ENCODE measurements at regions not wholly inside any gene's neighbourhood (a gene's known extent, or its start where the extent isn't known, plus 50 kb on each side); places are given as distances from the start of the nearest gene placed in this dataset.

DNA sequence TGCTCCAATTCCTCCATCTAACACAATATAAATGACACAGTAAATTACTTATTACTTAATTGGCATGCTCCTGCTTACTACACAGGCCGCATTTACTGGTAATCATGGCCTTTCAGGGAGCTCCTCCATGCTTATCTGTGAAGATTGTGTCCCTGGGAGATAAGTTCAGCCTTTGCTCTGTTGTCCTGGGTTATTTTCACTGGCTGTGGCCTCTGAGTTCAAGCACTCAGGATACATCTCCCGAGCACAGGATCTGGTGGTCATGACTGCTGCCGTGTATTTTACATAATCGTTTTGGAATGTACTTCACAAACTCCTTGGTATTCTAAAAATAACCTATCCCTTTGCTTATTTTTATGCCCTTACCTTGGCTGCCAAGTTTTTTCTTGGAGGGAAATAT is 215.7 kb downstream of the ICE1 start:
- peak; percentile 57 for DNase-seq (ENCODE audit: low spot score)

DNA sequence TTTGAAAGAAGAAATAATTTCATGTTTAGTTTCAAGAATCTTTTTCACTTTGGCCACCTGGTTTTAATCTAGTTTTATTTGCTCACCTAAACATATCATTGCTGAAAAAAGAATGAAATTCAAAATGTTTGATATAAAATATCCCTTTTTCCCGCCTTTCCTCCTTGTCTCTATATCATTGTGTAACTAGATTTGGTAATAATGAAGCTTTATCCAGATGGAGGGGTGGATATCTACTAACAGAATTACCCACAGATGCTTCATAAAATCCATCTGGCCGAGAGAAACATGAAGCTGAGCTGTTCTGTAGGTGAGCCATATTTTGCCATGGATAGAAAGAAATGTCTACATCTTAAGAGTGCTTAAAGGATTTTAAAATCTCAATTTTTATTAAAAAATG is 214.7 kb downstream of the ICE1 start:
- no peak for DNase-seq (ENCODE audit: low spot score)

DNA sequence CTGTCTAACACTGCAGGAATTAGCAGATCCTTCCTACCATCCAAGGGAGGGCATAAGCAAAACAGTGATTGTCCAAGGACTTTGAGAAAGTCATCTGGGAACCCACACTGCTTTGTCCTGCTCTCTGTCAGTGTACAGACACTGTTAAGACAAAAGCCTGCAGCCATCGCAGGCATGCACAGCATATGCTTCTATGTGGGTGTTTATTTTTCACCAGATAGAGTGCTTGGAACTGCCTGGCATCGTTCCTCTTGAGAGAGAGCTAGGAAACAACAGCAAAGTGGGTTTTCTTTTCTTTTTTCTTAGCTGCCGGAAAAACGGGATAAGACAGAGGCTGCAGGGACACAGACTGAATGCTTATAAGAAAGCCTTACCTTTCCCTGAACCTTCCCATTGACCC is 212.3 kb downstream of the ICE1 start:
- no peak for DNase-seq (ENCODE audit: low spot score)

DNA sequence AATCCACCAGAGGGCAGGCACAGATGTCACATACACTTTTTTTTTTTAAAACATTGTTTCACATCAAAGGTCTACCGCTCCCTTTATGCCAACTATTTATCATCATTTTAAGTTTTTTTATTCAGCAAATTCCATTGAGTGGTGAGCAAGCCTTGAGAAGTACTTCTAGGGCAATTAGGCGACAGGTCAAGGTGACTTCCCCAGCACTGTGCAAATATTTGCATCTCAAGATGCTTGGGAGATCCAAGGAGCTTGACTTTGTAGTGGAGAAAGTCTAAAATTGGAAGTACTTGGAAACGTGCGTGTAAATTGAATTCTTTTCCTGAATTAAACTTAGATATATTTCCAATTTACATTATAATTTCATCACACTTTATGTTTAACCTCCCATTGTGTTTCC is 211.1 kb downstream of the ICE1 start:
- no peak for DNase-seq (ENCODE audit: low spot score)

DNA sequence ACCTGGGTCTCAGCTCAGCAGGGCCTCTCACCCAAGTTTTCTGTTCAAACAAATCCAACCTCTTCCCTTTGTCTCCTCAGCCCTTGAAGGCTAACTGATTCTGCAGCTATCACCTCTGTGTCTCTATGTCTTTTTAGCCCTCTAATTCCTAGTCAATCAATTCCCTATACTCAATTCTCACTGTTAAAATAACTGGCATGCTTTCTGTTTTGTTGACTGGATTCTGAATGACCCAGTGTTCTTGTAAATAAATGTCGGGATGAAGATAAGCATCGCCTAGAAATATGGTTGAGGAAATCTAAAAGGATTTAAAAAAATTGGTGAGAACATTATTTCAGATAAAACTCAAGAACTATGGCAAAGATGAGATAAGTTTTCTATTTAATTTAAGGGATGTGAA is 210.2 kb downstream of the ICE1 start:
- no peak for DNase-seq (ENCODE audit: low spot score)

DNA sequence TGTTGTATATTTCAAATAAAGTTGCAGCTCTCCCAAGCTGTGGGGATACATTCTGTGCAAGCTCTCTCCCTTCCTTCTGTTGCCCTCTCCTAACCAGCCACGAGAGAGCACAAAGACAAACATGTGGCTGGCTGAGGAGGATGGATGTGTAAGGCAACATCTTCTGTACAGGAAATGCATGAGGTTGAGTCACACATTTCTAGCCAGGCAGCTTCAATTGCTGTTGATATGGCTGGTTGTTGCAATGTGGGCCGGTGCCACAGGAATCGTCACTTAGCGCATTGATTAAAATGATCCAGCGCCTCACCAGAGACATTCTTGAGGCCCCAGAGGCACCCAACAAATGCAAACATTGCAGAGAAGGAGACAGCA is 207.1 kb downstream of the ICE1 start:
- DNase-seq (ENCODE audit: low spot score), result no peak

DNA sequence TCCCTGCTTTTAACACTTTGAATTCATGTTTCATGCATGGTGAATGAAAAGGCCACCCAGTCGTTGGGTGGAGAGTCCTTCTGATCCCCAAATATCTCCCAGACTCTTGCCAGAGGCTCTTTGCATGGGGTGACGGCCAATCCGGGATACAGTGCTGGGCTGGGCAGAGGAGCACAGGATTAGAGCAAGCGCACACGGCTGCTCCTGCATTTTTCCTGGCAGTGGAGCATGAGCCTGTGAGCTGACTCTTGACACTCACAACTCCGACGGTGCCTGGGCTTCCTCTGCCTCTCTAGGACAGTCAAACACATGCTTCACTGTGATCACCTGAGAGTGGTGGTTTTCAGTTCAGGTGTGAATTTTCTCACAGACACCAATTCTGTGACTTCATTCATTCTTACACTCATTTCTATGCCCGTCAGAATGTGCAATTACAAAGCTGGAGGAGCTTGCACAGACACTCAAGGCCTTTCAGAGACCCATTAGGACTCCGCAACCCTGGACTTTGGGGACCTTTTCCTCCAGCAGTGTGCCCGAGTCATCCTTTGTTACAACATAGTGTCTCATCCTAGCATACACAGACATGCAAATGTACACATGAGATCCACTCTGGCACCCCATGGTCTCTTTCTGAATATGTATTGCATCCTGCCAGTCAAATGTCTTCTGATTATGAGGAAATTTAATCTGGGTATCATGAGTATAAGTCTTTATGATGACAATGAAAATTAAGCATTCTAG is 206.6 kb downstream of the ICE1 start:
- no peak for DNase-seq (ENCODE audit: low spot score)

DNA sequence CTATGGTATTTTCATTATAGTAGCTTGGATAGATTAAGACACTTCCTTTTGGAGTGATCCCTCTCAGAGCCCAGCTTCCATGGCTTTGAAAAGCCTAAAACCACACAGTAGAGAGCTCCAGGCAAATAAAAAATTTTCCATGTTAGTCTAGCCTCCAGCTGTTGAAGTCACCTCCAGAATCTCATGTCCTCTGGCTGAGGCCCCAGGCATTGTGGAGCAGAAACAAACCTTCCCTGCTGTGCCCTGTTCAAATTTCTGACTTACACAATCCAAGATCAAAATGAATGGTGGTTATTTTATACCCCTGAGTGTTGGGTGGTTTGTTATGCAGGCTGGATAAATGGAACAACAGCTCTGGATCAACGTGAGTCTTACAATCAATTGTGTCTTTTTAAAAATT is 203.9 kb downstream of the ICE1 start:
- DNase-seq (ENCODE audit: low spot score), result no peak

DNA sequence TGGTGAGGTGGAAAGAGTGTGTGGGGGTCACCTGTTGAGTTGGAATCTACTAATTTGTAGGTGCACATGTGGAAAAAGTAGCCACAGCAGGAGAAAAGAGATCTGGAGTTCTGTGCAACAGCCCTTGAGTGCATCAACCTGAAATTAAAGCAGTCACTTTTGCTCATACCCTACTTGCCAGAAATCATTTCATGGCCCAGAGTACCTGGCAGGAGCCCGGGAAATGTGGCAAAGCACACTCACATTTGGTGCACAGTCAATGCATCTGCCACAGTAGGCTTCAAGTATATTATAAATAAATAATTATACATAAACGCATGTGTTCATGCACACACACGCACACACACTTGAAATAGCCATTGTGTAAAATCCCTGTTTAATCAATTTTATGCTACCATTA is 203.0 kb downstream of the ICE1 start:
- no peak for DNase-seq (ENCODE audit: low spot score)

DNA sequence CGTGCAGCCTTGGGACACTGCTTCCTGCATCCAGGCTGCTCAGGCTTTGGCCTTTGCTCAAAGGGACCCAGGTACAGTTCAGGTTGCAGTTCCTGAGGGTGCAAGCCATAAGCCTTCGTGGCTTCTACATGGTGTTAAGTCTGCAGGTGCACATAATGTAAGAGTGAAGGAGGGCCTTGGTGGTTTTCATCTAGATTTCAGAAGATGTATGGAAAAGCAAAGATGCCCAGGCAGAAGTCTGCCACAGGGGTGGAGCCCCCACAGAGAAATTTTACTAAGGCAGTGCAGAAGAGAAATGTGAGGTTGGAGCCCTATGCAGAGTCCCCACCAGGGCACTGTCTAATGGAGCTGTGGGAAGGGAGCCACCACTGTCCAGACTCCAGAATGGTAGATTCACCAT is 200.9 kb downstream of the ICE1 start:
- DNase-seq (ENCODE audit: low spot score), result no peak

DNA sequence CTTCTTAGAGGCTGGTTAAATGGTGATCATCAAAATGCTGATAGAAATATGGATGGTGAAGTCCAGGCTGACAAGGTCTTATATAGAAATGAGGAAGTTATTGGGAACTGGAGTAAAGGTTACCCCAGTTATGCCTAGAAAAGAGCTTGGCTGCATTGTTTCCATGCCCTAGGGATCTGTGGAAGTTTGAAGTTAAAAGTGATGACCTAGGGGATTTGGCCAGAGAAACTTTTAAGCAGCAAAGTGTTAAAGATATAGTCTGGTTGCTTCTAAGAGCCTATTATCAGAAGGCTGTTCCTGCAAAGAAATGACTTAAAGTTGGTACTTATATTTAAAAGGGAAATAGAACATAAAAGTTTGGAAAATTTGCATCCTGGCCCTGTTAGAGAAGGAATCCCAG is 200.3 kb downstream of the ICE1 start:
- no peak for DNase-seq (ENCODE audit: low spot score)

DNA sequence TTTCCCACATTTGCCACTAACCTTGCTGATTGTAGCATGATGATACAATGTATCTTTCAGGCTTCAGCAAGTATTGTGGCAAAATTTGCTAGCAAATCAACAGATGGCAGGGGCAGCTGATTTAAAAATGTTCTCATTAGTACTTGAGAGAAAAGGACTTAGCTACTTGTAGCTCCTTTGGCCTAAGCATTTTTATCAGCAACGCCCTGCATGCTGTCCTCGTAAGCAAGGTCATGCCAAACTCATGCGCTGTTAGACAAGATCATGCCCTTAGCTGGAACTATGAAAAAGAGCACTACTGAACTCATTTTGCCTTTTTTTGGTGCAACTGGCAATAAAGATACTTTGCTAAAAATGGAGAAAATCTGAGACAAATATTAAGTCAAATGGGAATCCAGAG is 197.1 kb downstream of the ICE1 start:
- DNase-seq (ENCODE audit: low spot score), result no peak

DNA sequence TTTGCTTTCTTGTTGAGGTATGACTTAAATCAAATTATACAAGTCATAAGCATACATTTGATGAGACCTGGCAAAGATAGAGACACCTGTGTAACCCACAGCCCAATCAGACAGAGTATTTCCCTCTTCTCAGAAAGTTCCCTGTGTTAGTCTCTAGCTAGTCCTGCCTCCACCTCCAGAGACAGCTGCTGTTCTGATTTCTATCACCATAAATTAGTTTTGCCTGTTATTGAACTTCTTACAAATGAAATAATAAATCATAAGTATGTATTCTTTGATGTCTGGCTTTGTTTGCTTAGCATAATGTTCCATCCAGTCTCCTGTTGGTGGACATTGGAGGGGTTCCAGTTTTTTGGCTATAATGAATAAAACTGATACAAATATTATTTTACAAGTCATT is 194.5 kb downstream of the ICE1 start:
- no peak for DNase-seq (ENCODE audit: low spot score)

DNA sequence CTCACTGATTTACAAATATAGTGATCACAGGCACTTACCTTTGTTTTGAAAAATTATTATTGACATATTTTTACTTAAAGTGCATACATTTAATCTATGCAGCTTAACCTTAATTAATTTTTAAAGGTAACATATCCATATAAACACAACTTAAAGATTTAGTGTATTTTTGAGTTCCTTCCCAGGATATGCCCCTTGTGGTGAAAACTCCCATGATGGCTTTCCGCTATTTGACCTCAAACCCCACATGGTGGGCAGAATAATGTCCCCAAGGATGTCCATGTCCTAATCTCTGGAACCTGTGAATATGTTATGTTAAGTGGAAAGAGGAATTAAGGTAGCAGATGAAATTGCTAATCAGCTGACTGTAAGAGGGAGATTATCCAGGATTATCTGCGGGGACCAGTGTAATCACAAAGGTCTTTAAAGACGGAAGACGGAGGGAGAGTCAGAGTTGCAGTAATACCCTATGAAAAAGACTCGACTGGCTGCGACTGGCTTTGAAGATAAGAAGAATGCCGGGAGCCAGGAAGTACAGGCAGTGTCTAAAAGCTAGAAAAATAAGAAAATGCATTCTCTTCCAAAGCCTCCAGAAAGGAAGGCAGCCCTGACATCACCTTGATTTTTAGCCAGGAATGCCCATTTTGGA is 193.9 kb downstream of the ICE1 start:
- DNase-seq (ENCODE audit: low spot score), result peak; percentile 63

DNA sequence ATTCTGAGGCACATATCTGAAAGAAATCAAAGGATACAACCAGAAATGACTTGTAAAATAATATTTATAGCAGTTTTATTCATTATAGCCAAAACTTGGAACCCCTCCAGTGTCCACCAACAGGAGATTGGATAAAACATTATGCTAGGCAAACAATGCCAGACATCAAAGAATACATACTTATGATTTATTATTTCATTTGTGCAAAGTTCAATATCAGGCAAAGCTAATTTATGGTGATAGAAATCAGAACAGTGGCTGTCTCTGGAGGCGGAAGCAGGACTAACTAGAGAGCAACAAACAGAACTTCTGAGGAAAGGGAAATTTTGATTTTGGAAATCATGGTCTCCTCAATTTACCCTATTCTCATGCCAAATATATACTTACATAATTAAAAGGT is 193.1 kb downstream of the ICE1 start:
- DNase-seq (ENCODE audit: low spot score), result peak; percentile 14

DNA sequence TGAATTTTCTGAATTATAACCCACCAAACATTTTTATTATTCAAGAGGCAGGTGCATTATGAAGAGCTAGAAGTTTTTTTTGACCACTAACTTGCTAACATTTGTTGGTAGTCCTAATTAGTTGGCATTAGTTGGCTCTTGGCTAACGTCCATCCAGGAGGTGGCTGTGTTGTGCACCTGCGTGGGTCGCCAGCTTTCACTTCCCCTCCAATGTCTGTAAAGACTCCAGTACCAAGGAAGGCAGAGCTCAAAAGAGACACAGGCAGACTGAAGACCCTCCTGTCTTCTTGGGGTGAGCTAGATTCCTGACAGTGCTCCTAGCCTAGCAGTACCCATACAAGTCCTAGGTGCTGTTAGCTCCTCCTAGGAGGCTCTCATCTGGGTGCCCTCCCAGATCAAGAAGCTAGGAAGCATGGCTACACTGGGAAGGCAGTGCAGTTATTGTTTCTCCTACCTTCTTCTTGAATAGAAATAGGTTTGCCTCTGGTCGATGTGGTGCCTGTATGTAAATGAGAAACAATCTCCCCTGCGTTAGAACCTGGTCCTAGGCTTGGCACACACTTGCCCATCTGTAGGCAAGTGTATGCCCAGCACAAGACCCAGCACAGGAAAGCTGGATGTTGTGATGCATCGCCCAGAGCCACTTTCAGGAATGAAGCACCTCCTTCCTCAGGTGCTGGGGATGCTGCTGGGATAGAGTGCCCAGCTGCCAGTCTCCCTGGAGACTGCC is 190.9 kb downstream of the ICE1 start:
- DNase-seq (ENCODE audit: low spot score), result no peak

DNA sequence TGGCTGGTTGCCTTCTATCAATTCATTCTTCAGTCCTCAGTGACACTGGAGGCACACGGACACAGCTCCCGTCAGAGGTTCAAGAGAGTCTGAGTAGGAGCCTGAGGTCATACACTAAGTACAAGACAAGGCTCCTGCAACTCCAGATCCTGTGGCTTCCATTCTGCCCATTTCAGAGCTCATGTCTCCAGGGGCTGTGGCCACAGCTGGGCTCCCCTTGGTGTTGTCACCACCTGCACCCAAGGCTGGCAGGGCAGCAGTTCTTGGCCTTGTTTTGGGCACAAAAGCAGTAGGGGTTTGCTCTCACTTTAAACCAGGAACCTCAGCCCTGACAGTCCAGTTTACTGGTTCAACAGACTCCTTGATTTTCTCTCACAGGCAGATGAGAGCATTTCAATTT is 189.6 kb downstream of the ICE1 start:
- DNase-seq (ENCODE audit: low spot score), result no peak

DNA sequence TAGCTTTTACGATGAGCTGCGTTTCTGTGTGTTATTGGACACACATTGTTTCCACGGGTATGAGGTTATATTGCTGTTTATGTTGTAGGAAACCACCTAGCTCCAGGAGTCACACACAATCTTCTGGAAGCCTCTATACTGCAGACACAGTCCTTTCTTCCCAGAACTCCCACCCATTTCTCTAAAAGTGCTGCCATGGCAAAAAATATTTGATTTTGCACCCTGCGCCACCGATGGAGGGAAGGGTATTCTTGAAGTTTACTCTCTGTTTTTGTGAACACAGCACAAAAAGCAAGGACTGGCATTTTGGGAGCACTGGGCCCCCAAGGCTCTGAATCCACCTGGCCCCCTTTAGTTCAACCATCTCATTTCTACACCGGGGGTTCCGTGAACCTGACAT is 187.5 kb downstream of the ICE1 start:
- no peak for DNase-seq (ENCODE audit: low spot score)

DNA sequence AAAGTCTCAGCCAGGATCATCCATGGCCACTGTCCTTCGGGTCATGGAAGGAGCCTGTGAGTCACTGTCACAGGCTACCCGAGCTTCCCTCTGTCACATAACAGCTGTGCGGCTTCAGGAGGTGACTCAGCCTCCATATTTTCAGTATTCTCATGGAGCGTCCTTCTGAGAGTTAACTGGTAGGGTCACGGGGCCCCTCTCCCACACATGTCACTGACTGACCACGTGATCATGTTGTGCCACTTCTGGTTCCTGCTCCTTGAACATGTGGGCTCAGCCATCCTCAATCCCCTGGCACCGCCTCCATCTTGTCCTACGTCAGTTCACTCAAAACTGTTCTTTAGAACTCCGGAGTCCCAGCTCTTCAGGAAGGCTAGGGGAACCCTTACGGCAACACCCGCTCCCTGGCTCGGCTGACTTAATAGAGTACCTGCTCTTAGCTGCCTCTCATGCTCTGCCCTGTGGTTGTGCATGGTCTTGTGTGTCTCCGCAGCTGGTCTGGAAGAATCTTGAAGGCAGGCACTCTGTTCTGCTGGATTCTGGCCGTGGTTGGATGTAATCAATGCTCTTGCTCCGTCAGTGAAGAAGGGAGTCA is 182.8 kb downstream of the ICE1 start:
- no peak for DNase-seq (ENCODE audit: low spot score)

DNA sequence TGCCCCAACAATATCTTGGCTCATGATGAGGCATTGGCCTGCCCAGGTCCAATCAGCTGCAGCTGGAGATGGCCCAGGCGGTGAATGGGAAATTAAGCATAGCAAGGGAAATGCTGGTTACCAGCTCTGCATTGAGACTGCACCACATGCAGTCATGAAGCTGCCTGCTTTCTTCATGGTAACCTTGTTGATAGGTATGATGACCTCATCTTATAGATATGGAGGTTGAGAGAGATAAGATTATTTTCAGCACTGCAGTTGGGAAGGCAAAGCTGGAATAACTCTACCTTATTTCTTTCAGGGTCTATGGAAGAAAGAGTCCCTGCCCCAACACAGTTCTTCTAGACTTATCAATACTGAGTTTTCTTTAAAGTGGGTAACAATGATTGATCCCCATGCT is 180.1 kb downstream of the ICE1 start:
- no peak for DNase-seq (ENCODE audit: low spot score)

DNA sequence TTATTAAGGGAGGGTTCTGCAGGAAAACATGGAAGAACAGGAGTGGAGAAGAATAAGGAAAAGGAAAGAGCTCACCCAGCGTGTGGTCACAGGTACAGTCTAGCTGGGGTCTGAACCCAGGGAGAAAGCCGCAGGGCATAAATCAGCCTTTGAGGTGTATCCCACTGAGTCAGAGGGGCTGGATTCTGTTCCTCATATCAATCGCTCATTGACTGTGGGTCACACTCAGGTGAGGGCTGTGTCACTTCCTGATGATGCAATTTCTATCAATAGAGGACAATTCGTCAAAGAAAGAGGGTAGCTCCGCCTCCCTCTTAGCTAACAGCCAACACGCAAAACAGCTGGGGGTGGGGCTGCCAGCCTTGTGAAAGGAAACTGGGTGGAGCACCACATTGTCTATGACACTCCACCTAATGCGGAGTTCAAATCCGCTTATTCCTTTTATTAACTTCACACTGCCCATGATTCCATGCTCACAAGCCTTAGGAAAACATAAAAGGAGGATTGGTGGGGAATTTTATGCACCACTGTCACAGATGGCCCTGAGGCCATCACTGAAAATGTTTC is 176.2 kb downstream of the ICE1 start:
- DNase-seq (ENCODE audit: low spot score), result no peak

DNA sequence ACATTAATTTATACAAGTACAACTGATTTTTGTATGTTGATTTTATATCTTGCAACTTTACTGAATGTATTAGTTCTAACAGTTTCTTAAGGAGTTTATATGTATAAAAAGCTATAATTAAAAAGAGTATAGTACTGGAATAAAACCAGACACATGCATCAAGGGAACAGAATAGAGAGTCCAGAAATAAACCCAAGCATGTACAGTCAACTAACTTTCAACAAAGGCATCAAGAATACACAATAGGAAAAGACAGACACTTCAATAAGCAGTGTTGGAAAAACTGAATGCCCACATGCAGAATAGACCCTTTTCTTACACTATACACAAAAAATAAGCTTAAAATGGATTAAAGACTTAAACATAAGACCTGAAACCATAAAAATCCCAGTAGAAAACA is 170.9 kb downstream of the ICE1 start:
- DNase-seq (ENCODE audit: low spot score), result no peak
